ENCODE measurements at regions not wholly inside any gene's neighbourhood (a gene's known extent, or its start where the extent isn't known, plus 50 kb on each side); places are given as distances from the start of the nearest gene placed in this dataset.

DNA sequence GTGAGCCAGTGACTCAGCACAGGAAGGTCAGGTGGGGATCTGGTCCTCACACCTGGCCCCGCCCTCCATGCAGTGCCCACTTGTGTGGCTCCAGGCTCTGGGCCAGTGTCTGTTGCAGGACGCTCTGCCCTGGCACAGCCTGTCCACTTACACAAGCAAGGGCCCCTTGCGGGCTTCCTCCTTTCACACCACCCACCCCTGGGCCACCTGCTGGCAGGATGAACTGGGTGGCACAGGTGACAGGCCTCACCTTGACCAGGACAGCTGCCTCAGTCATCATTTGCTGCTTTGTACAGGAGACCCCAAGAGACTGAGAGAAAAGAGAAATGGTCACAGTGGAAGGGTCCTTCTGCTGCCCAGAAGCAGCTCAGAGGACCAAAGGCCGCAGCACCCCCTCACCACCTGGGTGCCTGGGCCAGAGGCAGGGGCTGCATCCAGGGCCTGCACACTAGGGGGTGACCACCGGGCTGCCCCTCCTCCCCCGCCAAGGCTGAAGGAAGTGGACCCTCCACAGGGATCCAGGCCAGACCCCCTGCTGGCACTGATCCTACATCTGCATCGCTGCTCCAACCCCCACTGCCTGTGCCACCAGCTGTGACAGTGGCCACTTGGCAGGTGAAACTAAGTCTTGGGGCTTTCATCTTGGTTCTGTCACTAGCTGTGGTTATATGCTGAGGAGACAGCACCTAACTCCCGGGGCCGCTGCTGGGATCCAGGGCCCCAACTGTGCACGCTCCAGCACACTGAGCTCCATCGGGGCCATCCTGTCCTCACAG lies 110.3 kb downstream of the TUBA3C start:
- no peak overlapping the region for H3K27ac ChIP-seq
- TF ChIP-seq POLR2A (IDR thresholded peaks at IDR 0.05): no peak
- TF ChIP-seq, protein P1, sequence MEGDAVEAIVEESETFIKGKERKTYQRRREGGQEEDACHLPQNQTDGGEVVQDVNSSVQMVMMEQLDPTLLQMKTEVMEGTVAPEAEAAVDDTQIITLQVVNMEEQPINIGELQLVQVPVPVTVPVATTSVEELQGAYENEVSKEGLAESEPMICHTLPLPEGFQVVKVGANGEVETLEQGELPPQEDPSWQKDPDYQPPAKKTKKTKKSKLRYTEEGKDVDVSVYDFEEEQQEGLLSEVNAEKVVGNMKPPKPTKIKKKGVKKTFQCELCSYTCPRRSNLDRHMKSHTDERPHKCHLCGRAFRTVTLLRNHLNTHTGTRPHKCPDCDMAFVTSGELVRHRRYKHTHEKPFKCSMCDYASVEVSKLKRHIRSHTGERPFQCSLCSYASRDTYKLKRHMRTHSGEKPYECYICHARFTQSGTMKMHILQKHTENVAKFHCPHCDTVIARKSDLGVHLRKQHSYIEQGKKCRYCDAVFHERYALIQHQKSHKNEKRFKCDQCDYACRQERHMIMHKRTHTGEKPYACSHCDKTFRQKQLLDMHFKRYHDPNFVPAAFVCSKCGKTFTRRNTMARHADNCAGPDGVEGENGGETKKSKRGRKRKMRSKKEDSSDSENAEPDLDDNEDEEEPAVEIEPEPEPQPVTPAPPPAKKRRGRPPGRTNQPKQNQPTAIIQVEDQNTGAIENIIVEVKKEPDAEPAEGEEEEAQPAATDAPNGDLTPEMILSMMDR (IDR thresholded peaks at IDR 0.05): no peak
- no peaks in the 10 kb centered on the region for H3K36me3 ChIP-seq (replicated peaks in 1 of 2; ENCODE audit: insufficient read depth in 1 of 2, low read depth in 2 of 2)
- no peak for DNase-seq
- ATAC-seq: no peak
- intact Hi-C loops (cut with DNase I): no loop called here
- H3K27me3 ChIP-seq: no peaks in the 10 kb centered on the region
- no peaks in the 10 kb centered on the region for H3K9me3 ChIP-seq
- no peak overlapping the region for H3K4me3 ChIP-seq
- no peaks in the 10 kb centered on the region for H3K4me1 ChIP-seq
- WGBS, 2 donors: 73 to 96% methylated on average over 4 to 11 of the region's 11 CpGs

DNA sequence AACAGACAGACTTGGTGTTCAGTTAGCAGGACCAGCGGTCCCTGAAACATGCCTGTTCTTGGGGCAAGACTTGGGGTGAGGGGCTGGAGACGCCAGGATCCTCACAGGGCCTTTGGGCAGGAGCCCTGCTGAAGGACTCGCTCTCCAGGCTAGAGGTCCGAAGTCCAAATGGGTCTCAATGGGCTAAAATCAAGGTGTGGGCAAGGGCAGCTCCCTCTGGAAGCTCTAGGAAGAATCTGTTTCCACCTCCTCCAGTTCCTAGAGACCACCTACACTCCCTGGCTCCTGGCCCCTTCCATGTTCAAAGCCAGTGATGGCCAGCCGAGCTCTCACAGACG lies 111.3 kb downstream of the TUBA3C start:
- ATAC-seq (no peak), DNase-seq (no peak)
- WGBS, 2 donors: 55 to 88% methylated on average over 5 of the region's 6 CpGs
- Histone ChIP-seq H3K27ac (no peak overlapping the region), H3K27me3 (no peaks in the 10 kb centered on the region), H3K36me3 (replicated peaks in 1 of 2; ENCODE audit: insufficient read depth in 1 of 2, low read depth in 2 of 2) (no peaks in the 10 kb centered on the region), H3K4me1 (no peaks in the 10 kb centered on the region), H3K9me3 (no peaks in the 10 kb centered on the region), H3K4me3 (no peak overlapping the region)
- intact Hi-C loops (cut with DNase I): no loop called here
- TF ChIP-seq POLR2A (IDR thresholded peaks at IDR 0.05): no peak
- TF ChIP-seq, protein P1 (IDR thresholded peaks at IDR 0.05): no peak

DNA sequence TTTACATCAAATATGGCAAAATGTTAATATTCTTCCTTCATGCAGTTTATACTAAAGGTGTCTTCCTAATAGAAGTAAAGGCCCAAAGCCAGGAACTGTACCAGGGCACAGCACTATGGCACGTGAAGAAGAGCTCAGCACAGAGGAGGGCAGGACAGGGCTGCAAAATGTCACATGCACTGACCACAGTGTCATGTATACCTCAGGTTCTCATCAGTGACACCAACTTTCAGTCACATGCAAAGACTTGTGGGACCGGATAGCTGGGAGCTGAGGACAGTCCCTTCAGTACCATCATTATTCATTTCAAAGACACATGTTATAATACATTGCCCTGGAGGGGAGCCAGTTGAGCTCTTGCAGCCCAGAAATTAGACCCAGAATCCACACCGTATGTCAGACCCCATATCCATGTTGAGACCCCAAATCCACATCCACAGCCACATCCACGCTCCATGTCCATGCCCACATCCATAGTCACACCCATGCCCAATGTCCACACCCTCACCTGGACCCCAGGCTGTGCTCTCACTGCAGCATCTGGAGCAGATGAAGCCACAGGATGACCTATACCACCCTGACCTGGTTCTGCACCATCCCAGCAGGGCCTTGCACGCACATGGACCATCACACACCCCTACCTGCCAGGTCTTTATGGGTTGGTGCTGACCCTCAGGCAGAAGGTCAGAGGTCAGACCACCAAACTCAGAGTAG lies 111.8 kb downstream of the TUBA3C start:
- Histone ChIP-seq H3K4me3 (no peak overlapping the region), H3K36me3 (replicated peaks in 1 of 2; ENCODE audit: insufficient read depth in 1 of 2, low read depth in 2 of 2) (no peaks in the 10 kb centered on the region), H3K27ac (no peak overlapping the region), H3K9me3 (no peaks in the 10 kb centered on the region), H3K4me1 (no peaks in the 10 kb centered on the region), H3K27me3 (no peaks in the 10 kb centered on the region)
- ATAC-seq (no peak), DNase-seq (no peak)
- no peak for TF ChIP-seq POLR2A (IDR thresholded peaks at IDR 0.05)
- TF ChIP-seq, protein P1 (IDR thresholded peaks at IDR 0.05): no peak
- WGBS, 2 donors: 52 to 76% methylated on average over 4 to 5 of the region's 5 CpGs
- intact Hi-C loops (cut with DNase I): no loop called here

DNA sequence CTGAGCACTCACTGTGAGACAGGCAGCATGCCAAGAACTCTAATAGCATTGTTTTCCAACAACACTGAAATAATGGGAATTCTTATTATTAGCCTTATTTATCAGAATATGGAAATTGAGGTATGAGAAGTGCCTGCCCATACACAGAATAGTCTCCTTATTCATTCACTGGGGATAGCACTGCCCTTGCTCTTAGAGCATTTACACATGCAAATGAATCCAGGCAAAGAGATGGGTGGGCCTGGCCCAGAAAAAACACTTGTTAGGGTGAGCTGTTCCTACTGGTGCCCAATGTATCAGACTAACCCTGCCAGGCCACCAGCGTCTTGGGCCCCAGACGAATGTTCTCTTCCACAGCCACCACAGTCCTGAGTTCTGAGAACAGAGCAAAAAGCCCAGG lies 112.9 kb downstream of the TUBA3C start:
- 28 to 46% methylated on average over 2 of the region's 2 CpGs for WGBS, 2 donors
- no peaks in the 10 kb centered on the region for H3K9me3 ChIP-seq
- ATAC-seq (no peak), DNase-seq (no peak)
- no peak for TF ChIP-seq POLR2A (IDR thresholded peaks at IDR 0.05)
- TF ChIP-seq, protein P1 (IDR thresholded peaks at IDR 0.05): no peak
- no peak overlapping the region for H3K4me3 ChIP-seq
- intact Hi-C loops (cut with DNase I): no loop called here
- H3K36me3 ChIP-seq (replicated peaks in 1 of 2; ENCODE audit: insufficient read depth in 1 of 2, low read depth in 2 of 2): no peaks in the 10 kb centered on the region
- H3K4me1 ChIP-seq: no peaks in the 10 kb centered on the region
- no peaks in the 10 kb centered on the region for H3K27me3 ChIP-seq
- H3K27ac ChIP-seq: no peak overlapping the region
